NB4 (cell line): ENCODE measurements at regions not wholly inside any gene's neighbourhood (a gene's known extent, or its start where the extent isn't known, plus 50 kb on each side); places are given as distances from the start of the nearest gene placed in this dataset.

ENCODE experiments used
- POLR2A ChIP-seq: IDR thresholded peaks from 2 replicates; pipeline ENCODE4 v1.6.1; 2011; ENCODE audit warnings: mild to moderate bottlenecking; ENCODE audit not compliant: insufficient read length; ENCODE audit errors: extremely low read depth
- TF ChIP-seq, protein P1 (sequence below): IDR thresholded peaks from one replicate; pipeline ENCODE4 v1.5.1; 2012; ENCODE audit warnings: low read depth, low read length

DNA sequence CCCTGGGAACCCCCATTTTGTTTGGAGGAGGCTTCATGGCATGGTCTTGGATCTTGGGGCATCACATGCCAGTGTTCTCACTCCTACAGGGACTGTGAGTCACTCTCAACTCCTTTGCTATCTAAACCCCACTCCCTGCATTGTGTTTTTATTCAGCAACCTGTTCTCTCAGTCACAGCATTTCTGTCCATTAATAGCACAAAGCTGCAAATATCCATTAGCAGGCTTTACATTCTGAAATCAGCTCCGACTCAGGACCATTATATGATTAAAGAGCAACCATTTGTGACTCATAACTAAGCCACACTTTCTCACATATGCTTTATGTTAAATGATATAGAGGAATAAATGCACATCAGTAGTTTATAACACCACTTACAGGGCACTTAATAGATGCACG is 462.1 kb upstream of the BRINP1 start:
- no peak for TF ChIP-seq POLR2A
- TF ChIP-seq, protein P1, sequence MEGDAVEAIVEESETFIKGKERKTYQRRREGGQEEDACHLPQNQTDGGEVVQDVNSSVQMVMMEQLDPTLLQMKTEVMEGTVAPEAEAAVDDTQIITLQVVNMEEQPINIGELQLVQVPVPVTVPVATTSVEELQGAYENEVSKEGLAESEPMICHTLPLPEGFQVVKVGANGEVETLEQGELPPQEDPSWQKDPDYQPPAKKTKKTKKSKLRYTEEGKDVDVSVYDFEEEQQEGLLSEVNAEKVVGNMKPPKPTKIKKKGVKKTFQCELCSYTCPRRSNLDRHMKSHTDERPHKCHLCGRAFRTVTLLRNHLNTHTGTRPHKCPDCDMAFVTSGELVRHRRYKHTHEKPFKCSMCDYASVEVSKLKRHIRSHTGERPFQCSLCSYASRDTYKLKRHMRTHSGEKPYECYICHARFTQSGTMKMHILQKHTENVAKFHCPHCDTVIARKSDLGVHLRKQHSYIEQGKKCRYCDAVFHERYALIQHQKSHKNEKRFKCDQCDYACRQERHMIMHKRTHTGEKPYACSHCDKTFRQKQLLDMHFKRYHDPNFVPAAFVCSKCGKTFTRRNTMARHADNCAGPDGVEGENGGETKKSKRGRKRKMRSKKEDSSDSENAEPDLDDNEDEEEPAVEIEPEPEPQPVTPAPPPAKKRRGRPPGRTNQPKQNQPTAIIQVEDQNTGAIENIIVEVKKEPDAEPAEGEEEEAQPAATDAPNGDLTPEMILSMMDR, result no peak
